ENCODE measurements at regions not wholly inside any gene's neighbourhood (a gene's known extent, or its start where the extent isn't known, plus 50 kb on each side); places are given as distances from the start of the nearest gene placed in this dataset.
A peak's percentile ranks its signal among the peaks of the same experiment; 100 is the strongest.

DNA sequence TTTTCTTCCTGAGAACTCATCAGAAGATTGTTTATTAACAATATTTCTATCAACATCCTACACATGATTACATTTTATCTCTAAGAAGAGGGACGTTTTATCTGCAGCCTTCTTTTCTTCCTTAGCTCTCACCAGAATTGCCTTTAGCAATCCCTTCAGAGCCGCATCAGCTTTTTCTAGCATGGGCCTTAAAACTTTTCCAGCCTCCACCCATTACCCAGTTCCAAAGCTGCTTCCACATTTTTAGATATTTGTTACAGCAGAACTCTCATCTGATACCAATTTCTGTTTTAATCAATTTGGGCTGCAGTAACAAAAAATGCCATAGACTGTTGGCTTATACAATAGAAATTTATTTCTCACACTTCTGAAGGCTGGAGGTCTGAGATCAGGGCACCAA, 281.5 kb downstream of the THBS2 start:
- no peaks in the 10 kb centered on the region for H3K36me3 Mint-ChIP-seq
- H3K4me3 Mint-ChIP-seq, result no peak overlapping the region
- H3K27ac Mint-ChIP-seq, result peak overlapping the region; percentile 2
- no peaks in the 10 kb centered on the region for H3K27me3 Mint-ChIP-seq (ENCODE audit: low read depth)
- no peaks in the 10 kb centered on the region for H3K9me3 Mint-ChIP-seq
- DNase-seq (ENCODE audit: low spot score in 2 of 2, unreplicated experiment in 2 of 2), result no peak
- TF ChIP-seq, protein P1, sequence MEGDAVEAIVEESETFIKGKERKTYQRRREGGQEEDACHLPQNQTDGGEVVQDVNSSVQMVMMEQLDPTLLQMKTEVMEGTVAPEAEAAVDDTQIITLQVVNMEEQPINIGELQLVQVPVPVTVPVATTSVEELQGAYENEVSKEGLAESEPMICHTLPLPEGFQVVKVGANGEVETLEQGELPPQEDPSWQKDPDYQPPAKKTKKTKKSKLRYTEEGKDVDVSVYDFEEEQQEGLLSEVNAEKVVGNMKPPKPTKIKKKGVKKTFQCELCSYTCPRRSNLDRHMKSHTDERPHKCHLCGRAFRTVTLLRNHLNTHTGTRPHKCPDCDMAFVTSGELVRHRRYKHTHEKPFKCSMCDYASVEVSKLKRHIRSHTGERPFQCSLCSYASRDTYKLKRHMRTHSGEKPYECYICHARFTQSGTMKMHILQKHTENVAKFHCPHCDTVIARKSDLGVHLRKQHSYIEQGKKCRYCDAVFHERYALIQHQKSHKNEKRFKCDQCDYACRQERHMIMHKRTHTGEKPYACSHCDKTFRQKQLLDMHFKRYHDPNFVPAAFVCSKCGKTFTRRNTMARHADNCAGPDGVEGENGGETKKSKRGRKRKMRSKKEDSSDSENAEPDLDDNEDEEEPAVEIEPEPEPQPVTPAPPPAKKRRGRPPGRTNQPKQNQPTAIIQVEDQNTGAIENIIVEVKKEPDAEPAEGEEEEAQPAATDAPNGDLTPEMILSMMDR (IDR thresholded peaks at IDR 0.05; ENCODE audit: unreplicated experiment), result no peak
- peaks cover 9% of the 10 kb centered on the region for H3K4me1 Mint-ChIP-seq

DNA sequence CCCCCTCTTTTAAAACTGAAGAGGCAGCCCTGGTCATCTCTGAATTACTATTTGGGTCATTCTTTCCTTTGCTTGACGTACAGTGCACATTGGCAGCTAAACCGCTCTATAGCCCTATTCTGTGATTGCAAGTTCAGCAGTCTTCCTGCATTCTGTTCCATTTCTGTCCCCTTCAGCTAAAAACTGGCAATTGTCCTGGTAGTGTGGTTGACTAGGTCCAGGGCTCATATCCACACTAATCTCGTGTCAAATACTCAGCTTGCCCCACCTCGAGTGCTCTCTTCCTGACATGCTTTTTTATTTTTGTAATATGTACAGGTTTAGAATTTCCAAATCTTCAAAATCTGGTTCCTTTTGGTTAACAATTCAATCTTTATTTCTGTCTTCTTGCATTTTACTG, 282.1 kb downstream of the THBS2 start:
- H3K36me3 Mint-ChIP-seq, result no peaks in the 10 kb centered on the region
- no peaks in the 10 kb centered on the region for H3K27me3 Mint-ChIP-seq (ENCODE audit: low read depth)
- no peak for DNase-seq (ENCODE audit: low spot score in 2 of 2, unreplicated experiment in 2 of 2)
- TF ChIP-seq, protein P1 (IDR thresholded peaks at IDR 0.05; ENCODE audit: unreplicated experiment), result no peak
- peaks cover 10% of the 10 kb centered on the region for H3K4me1 Mint-ChIP-seq
- peaks cover 5% of the 10 kb centered on the region for H3K9me3 Mint-ChIP-seq
- peak overlapping the region; percentile 2 for H3K27ac Mint-ChIP-seq
- H3K4me3 Mint-ChIP-seq, result no peak overlapping the region

DNA sequence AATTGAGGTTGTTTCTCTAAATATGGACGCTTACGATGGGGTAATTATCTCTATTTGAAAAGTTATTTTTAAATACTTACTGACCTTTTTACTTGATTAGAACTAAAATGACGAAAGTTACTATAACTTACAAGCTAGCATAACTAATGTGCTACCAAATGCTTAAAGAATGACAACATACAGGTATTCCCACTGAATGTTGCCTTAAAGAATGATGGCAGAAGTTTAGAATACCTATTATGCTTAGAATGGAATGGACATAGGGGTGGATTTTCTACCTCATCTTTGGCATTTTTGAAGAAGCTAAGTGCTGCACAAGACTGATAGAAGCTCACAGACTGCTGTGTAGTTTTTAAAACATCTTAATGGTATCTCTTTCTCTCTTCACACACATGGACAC, 284.8 kb downstream of the THBS2 start:
- H3K36me3 Mint-ChIP-seq, result no peaks in the 10 kb centered on the region
- H3K4me3 Mint-ChIP-seq, result no peak overlapping the region
- DNase-seq (ENCODE audit: low spot score in 2 of 2, unreplicated experiment in 2 of 2), result no peak
- no peaks in the 10 kb centered on the region for H3K27me3 Mint-ChIP-seq (ENCODE audit: low read depth)
- H3K4me1 Mint-ChIP-seq, result peaks cover 10% of the 10 kb centered on the region
- TF ChIP-seq, protein P1 (IDR thresholded peaks at IDR 0.05; ENCODE audit: unreplicated experiment), result no peak
- H3K27ac Mint-ChIP-seq, result no peak overlapping the region
- peaks cover 10% of the 10 kb centered on the region for H3K9me3 Mint-ChIP-seq

DNA sequence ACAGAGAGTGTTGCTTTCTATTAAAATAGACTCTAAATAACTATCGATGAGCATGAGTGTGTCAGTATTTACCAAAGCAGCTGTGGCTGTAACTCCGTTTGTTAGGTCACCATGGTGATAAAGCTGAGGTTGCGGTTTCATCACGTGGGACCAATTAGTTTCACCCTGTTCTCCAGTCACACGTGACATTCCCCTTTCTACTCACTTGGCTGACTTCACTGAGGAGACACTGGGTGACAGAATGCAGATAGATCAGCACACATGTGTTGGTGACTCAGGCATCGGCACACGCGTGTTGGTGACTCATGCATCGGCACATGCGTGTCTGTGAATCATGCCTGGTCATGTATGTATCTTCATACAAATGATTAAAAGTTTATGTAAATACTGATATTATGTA, 285.4 kb downstream of the THBS2 start:
- TF ChIP-seq, protein P1 (IDR thresholded peaks at IDR 0.05; ENCODE audit: unreplicated experiment), result no peak
- Mint-ChIP-seq H3K27ac (peak overlapping the region; percentile 67), H3K4me1 (peaks cover 10% of the 10 kb centered on the region), H3K9me3 (peaks cover 10% of the 10 kb centered on the region), H3K36me3 (no peaks in the 10 kb centered on the region), H3K27me3 (ENCODE audit: low read depth) (no peaks in the 10 kb centered on the region), H3K4me3 (no peak overlapping the region)
- no peak for DNase-seq (ENCODE audit: low spot score in 2 of 2, unreplicated experiment in 2 of 2)

DNA sequence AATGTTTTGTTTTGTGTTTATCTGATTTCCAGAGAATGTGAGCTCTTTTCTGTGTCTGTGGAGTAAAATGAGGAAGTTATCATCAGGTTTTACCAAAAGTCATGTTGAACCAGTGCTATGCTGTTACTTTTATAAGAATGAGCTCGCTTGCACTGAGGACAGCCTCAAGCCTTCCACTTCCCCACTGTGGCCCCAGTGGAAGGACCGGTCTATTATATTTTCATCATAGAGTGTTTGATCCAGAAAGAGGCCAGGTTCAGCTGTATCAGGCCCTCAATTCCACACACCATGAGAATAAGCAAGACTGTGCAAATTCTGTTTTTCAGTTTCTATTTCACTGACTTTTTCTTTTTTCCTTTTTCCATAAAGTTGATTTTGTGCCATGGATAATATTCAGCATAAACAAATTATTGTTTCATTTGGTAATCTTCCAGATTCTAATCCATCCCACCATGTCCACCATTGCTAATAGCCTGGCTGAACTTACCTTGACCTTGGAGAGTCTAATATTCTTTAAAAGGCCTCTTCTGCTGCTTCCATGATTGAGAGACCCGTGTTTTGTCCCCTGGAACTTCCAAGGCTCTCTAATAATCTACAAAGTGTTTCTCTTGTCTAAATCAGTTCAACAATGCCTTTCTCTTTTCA, 286.2 kb downstream of the THBS2 start:
- Mint-ChIP-seq H3K4me3 (no peak overlapping the region), H3K4me1 (peaks cover 10% of the 10 kb centered on the region), H3K36me3 (no peaks in the 10 kb centered on the region), H3K27ac (peak overlapping the region; percentile 48), H3K27me3 (ENCODE audit: low read depth) (no peaks in the 10 kb centered on the region), H3K9me3 (peaks cover 10% of the 10 kb centered on the region)
- TF ChIP-seq, protein P1 (IDR thresholded peaks at IDR 0.05; ENCODE audit: unreplicated experiment), result no peak
- no peak for DNase-seq (ENCODE audit: low spot score in 2 of 2, unreplicated experiment in 2 of 2)
